ENCODE measurements at regions not wholly inside any gene's neighbourhood (a gene's known extent, or its start where the extent isn't known, plus 50 kb on each side); places are given as distances from the start of the nearest gene placed in this dataset.

- TF ChIP-seq HNF1B (CRISPR knock-in tag; IDR thresholded peaks at IDR 0.05) = peak; percentile 36; the same call in 1 of the 2 replicates
- TF ChIP-seq CTCF (CRISPR knock-in tag; IDR thresholded peaks at IDR 0.05) = peak; percentile 93
- TF ChIP-seq SMYD3 (CRISPR knock-in tag; IDR thresholded peaks at IDR 0.05) = no peak
- TF ChIP-seq KDM3A (CRISPR knock-in tag; IDR thresholded peaks at IDR 0.05; ENCODE audit: low read depth) = peak; percentile 50; the same call in 1 of the 2 replicates
- TF ChIP-seq STAG1 (CRISPR knock-in tag; IDR thresholded peaks at IDR 0.05) = peak; percentile 93
- TF ChIP-seq RAD21 (CRISPR knock-in tag; IDR thresholded peaks at IDR 0.05) = peak; percentile 91
- peak; percentile 28; the same call in 1 of the 2 replicates for TF ChIP-seq ZFX (CRISPR knock-in tag; IDR thresholded peaks at IDR 0.05; ENCODE audit: low read depth)
- TF ChIP-seq ZNF407 (CRISPR knock-in tag; IDR thresholded peaks at IDR 0.05; ENCODE audit: not compliant biosample characterization) = no peak
- TF ChIP-seq HMGA1 (CRISPR knock-in tag; conservative IDR thresholded peaks at IDR 0.05) = no peak
- TF ChIP-seq ZNF232 (CRISPR knock-in tag; IDR thresholded peaks at IDR 0.05; ENCODE audit: borderline replicate concordance) = no peak
- peak; percentile 48; the same call in 1 of the 2 replicates for TF ChIP-seq SMC3 (IDR thresholded peaks at IDR 0.05; ENCODE audit: low read length)
- no peak for TF ChIP-seq KLF9 (CRISPR knock-in tag; IDR thresholded peaks at IDR 0.05; ENCODE audit: low read depth)
- peak; percentile 46 for TF ChIP-seq XRCC5 (optimal IDR thresholded peaks at IDR 0.05; ENCODE audit: low read length)
- TF ChIP-seq ZFAT (CRISPR knock-in tag; conservative IDR thresholded peaks at IDR 0.05) = no peak
- TF ChIP-seq ZNF788 (CRISPR knock-in tag; IDR thresholded peaks at IDR 0.05; ENCODE audit: borderline replicate concordance) = 0 out of 2 replicates have a peak, but pooled peaks have one; percentile 12
- no peak for TF ChIP-seq KAT8 (CRISPR knock-in tag; IDR thresholded peaks at IDR 0.05)
- TF ChIP-seq HOXA7 (CRISPR knock-in tag; IDR thresholded peaks at IDR 0.05) = no peak
Measured at GRCh38 chr14:101183376-101184103, 280.0 kb upstream of the RTL1 start (continued).
